ENCODE measurements at regions not wholly inside any gene's neighbourhood (a gene's known extent, or its start where the extent isn't known, plus 50 kb on each side); places are given as distances from the start of the nearest gene placed in this dataset.
"Not testable (repeated sequence)": the region's sequence is repeated elsewhere in the genome, so short reads cannot be mapped to it uniquely, and the experiment has no call there.

- H3K27ac Mint-ChIP-seq; ATAC-seq; H3K4me3 Mint-ChIP-seq; DNase-seq (ENCODE audit: low spot score in 2 of 2); H3K36me3 Mint-ChIP-seq; H3K4me1 Mint-ChIP-seq: not testable (repeated sequence)
- H3K9me3 Mint-ChIP-seq, result peaks cover 21% of the 10 kb centered on the region
These were observed 909.9 kb upstream of the KLHL29 start for GRCh38 chr2:22475103-22475502.

GRCh38 chr2:22478329-22478728 lies 906.6 kb upstream of the KLHL29 start:
- Mint-ChIP-seq H3K9me3 (peaks cover 30% of the 10 kb centered on the region), H3K4me1 (no peaks in the 10 kb centered on the region), H3K27ac (no peak overlapping the region), H3K4me3 (no peak overlapping the region), H3K36me3 (no peaks in the 10 kb centered on the region)
- ATAC-seq (no peak), DNase-seq (ENCODE audit: low spot score in 2 of 2) (no peak)

- H3K9me3 Mint-ChIP-seq, result peaks cover 19% of the 10 kb centered on the region
- H3K4me3 Mint-ChIP-seq, result no peak overlapping the region
- no peaks in the 10 kb centered on the region for H3K36me3 Mint-ChIP-seq
- ATAC-seq (no peak), DNase-seq (ENCODE audit: low spot score in 2 of 2) (no peak)
- no peak overlapping the region for H3K27ac Mint-ChIP-seq
- H3K4me1 Mint-ChIP-seq, result no peaks in the 10 kb centered on the region
These were observed 903.3 kb upstream of the KLHL29 start for GRCh38 chr2:22481486-22482259.

DNA sequence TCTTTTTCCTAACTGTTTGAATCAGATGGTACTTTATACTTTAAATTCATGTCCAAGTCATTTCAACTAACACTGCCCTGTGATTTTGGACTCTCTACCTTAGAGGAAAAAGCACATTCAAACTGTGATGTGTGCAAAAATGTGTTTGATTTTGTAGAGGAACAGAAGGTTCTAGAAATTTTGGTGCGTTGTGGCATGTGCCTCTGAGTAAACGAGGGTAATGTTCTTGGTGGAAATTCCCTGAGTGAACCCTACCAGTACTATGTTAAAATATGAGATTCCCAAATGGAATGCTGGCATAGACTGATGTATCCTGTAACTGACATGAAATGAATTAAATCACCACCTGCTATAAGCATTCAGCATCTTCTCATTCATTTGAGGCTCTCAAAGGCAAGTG lies 901.9 kb upstream of the KLHL29 start:
- H3K9me3 Mint-ChIP-seq, result peaks cover 19% of the 10 kb centered on the region
- H3K27ac Mint-ChIP-seq, result no peak overlapping the region
- no peak for DNase-seq (ENCODE audit: low spot score in 2 of 2)
- H3K4me1 Mint-ChIP-seq, result no peaks in the 10 kb centered on the region
- H3K4me3 Mint-ChIP-seq, result no peak overlapping the region
- no peaks in the 10 kb centered on the region for H3K36me3 Mint-ChIP-seq
- ATAC-seq, result no peak

DNA sequence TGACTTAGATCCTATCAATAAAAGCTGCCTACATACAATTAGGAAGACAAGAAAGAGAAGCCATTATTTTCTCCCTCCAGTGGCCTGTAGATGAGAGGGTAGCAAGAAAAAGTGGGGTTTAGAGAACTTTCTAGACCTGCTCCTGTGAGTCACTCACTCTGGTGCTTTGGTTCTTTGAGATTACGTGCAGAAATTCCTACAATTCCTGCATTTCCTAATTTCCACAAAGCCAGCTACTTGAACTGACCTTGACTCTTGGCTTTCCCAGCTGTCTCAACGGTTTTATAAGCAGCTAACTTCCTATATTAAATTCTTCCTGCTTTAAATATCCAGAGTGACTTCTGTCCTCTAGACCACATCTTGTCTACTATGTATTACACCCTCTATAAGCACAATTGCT lies 899.5 kb upstream of the KLHL29 start:
- DNase-seq (ENCODE audit: low spot score in 2 of 2), result no peak
- Mint-ChIP-seq H3K27ac (no peak overlapping the region), H3K4me1 (no peaks in the 10 kb centered on the region), H3K36me3 (no peaks in the 10 kb centered on the region), H3K4me3 (no peak overlapping the region), H3K9me3 (peaks cover 24% of the 10 kb centered on the region)
- no peak for ATAC-seq

DNA sequence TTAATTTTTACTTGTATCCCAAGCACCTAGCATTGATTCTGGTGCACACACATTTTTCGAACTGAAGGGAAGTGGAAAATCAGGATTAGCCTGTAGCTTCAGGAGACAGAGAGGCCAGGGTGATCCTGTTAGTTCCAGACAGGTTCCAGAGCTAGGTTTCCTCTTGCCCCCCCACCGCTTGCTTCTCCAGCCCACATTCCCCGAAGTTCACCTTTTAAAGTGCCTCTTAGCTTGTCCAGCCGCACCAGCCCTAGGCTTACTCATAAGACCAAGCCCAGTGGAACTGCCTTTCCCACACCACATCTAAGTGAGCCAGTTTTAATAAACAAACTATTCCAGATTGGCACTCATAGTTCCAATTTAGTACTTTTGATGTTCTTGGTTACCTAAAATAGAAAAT lies 898.6 kb upstream of the KLHL29 start:
- DNase-seq (ENCODE audit: low spot score in 2 of 2) (no peak), ATAC-seq (no peak)
- Mint-ChIP-seq H3K4me3 (no peak overlapping the region), H3K9me3 (peaks cover 20% of the 10 kb centered on the region), H3K36me3 (no peaks in the 10 kb centered on the region), H3K27ac (no peak overlapping the region), H3K4me1 (no peaks in the 10 kb centered on the region)

DNA sequence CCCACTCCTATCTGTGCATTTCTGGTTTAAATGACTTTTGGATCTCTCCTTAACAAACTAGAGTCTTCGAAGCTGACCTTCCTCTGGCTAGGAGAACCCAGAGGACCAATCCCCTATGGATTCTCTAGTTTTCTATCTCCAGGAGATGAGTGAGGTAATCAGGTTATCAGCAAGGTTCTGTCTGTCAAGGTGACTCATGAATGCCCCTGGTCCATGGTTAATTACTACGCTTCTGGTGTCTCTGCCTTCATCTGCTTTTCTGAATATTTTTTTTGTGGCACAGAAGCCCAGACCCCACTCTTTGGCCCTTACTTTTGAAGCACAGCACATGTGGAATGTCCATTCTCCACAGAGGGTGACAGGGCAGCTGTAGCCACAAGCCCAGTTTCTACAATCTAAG lies 897.9 kb upstream of the KLHL29 start:
- no peak overlapping the region for H3K4me3 Mint-ChIP-seq
- H3K4me1 Mint-ChIP-seq, result no peaks in the 10 kb centered on the region
- no peaks in the 10 kb centered on the region for H3K36me3 Mint-ChIP-seq
- no peak for DNase-seq (ENCODE audit: low spot score in 2 of 2)
- peaks cover 20% of the 10 kb centered on the region for H3K9me3 Mint-ChIP-seq
- ATAC-seq, result no peak
- no peak overlapping the region for H3K27ac Mint-ChIP-seq

DNA sequence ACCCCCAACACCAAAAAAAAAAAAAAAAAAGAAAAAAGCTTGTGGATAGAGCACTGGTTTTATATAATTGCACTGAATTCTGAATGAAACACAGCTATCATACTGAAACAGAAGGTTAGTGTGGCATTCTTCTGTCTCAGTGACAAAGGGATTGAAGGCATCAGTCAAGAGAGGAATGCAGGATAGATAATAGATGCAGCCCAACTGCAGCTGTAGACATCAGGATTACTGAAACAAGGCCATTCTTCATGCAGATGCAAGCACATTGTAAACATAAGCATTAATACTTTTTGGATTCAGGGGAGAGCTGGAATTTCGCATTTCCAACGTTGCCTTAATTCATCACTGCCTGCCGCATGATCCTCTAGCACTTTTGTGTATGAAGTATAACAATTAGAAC lies 897.4 kb upstream of the KLHL29 start:
- no peak overlapping the region for H3K27ac Mint-ChIP-seq
- H3K4me1 Mint-ChIP-seq, result no peaks in the 10 kb centered on the region
- no peak overlapping the region for H3K4me3 Mint-ChIP-seq
- ATAC-seq (no peak), DNase-seq (ENCODE audit: low spot score in 2 of 2) (no peak)
- H3K9me3 Mint-ChIP-seq, result peaks cover 18% of the 10 kb centered on the region
- H3K36me3 Mint-ChIP-seq, result no peaks in the 10 kb centered on the region

- no peak for DNase-seq (ENCODE audit: low spot score in 2 of 2)
These were observed 893.5 kb upstream of the KLHL29 start for GRCh38 chr2:22491442-22491841.

GRCh38 chr2:22494156-22494555 lies 890.8 kb upstream of the KLHL29 start:
- no peaks in the 10 kb centered on the region for H3K4me1 Mint-ChIP-seq
- H3K36me3 Mint-ChIP-seq, result no peaks in the 10 kb centered on the region
- H3K4me3 Mint-ChIP-seq, result no peak overlapping the region
- H3K9me3 Mint-ChIP-seq, result peaks cover 23% of the 10 kb centered on the region
- no peak for ATAC-seq
- H3K27ac Mint-ChIP-seq, result no peak overlapping the region
- no peak for DNase-seq (ENCODE audit: low spot score in 2 of 2)

More at GRCh38 chr2:22491442-22491841, 893.5 kb upstream of the KLHL29 start:
- no peak overlapping the region for H3K27ac Mint-ChIP-seq
- H3K4me1 Mint-ChIP-seq, result no peaks in the 10 kb centered on the region
- peaks cover 30% of the 10 kb centered on the region for H3K9me3 Mint-ChIP-seq
- H3K36me3 Mint-ChIP-seq, result no peaks in the 10 kb centered on the region
- no peak overlapping the region for H3K4me3 Mint-ChIP-seq
- ATAC-seq, result no peak

DNA sequence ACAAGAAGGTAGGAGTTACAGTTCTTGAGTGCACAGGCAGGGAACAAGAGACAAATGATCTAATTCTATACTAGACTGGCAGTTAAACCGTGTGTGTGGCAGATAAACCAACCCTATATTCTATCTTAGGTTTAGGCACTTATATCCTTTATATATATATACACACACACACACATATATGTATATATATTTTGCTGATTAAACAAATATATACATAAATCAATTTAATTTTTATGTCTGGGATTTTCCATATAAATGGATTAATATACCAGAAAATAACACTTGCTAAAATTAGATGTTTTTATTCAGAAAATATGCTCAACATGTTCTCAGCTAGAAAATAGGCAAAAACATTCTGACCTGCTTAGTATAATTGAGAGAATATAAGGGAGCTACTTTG lies 887.9 kb upstream of the KLHL29 start:
- Mint-ChIP-seq H3K27ac (no peak overlapping the region), H3K36me3 (no peaks in the 10 kb centered on the region), H3K4me1 (no peaks in the 10 kb centered on the region), H3K4me3 (no peak overlapping the region), H3K9me3 (peaks cover 25% of the 10 kb centered on the region)
- no peak for ATAC-seq
- DNase-seq (ENCODE audit: low spot score in 2 of 2), result no peak

DNA sequence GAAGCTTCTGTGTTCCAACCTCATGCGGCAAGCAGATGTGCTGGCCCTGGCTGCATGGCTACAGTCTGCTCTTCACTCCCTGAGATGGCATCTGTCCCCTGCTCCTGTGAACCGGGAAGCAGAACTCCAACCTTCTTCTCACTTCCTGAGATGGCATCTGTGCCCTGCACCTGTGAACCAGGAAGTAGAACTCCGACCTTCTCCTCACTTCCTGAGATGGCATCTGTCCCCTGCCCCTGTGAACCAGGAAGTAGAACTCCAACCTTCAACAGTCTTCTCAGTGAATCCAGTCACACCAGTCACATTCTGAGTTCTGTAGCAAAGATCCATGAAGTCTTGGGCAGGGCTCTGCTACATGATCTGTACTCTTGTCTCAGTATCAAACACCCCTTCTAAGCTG lies 887.2 kb upstream of the KLHL29 start:
- peaks cover 22% of the 10 kb centered on the region for H3K9me3 Mint-ChIP-seq
- no peaks in the 10 kb centered on the region for H3K36me3 Mint-ChIP-seq
- DNase-seq (ENCODE audit: low spot score in 2 of 2), result no peak
- no peaks in the 10 kb centered on the region for H3K4me1 Mint-ChIP-seq
- no peak for ATAC-seq
- no peak overlapping the region for H3K4me3 Mint-ChIP-seq
- H3K27ac Mint-ChIP-seq, result no peak overlapping the region

DNA sequence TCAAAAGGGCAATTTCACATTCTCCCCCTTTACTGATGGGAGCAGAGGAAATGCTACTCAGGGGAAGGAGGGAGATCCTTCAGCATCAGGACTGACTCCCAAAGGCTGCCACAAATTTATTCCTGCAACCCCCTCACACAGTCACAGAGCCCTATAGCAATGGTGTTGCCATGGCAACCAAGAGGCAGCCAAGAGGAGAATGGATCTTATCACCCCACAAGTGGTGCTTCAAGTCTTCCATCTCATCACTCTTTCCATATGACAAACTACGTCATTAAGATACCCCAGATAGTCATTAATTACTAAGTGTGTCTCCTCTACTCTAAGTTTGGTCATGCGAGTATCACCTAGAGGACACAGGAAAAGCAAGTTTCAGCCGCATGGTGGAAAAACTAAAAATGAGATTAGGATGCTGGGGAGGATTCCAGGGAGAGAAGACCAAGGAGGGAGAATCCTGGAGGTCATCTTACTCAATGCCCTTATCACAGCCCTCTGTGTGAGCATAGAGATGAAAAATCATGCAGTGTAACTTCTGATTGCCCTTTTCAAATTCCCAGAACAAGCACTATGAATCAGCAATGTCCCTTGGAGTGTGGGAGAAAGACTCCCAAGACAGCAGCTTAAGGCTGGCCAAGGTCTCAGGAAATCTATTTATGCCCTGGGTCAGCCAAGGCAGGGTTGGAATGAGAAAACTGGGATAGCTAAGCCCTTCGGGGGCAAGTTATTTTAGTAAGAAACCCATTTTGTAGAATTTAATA lies 885.7 kb upstream of the KLHL29 start:
- Mint-ChIP-seq H3K4me3 (no peak overlapping the region), H3K4me1 (no peaks in the 10 kb centered on the region), H3K9me3 (peaks cover 15% of the 10 kb centered on the region), H3K36me3 (no peaks in the 10 kb centered on the region), H3K27ac (no peak overlapping the region)
- no peak for ATAC-seq
- DNase-seq (ENCODE audit: low spot score in 2 of 2), result no peak

DNA sequence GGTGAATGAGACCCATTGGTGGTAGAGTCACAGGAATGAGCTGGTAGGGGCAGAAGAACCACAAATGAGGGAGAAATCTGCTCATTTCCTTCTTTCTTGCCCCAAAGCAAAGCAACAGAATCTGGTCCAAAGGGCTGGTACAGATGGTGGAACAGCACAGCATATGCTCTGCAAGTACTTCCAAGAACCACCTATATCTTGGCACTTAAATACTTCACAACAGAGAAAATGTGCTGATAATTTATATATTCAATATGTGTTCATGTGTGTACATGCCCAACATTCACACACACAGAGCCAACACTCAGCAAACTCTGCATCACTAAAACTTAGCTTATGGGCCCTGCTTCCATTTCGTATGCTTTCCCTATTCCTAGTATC lies 884.4 kb upstream of the KLHL29 start:
- Mint-ChIP-seq H3K27ac (no peak overlapping the region), H3K4me3 (no peak overlapping the region), H3K4me1 (no peaks in the 10 kb centered on the region), H3K36me3 (no peaks in the 10 kb centered on the region), H3K9me3 (peaks cover 16% of the 10 kb centered on the region)
- ATAC-seq (no peak), DNase-seq (ENCODE audit: low spot score in 2 of 2) (no peak)

GRCh38 chr2:22501851-22502250 lies 883.1 kb upstream of the KLHL29 start:
- H3K4me1 Mint-ChIP-seq, result no peaks in the 10 kb centered on the region
- no peaks in the 10 kb centered on the region for H3K36me3 Mint-ChIP-seq
- H3K9me3 Mint-ChIP-seq, result peaks cover 16% of the 10 kb centered on the region
- H3K27ac Mint-ChIP-seq, result no peak overlapping the region
- ATAC-seq (no peak), DNase-seq (ENCODE audit: low spot score in 2 of 2) (no peak)
- no peak overlapping the region for H3K4me3 Mint-ChIP-seq

DNA sequence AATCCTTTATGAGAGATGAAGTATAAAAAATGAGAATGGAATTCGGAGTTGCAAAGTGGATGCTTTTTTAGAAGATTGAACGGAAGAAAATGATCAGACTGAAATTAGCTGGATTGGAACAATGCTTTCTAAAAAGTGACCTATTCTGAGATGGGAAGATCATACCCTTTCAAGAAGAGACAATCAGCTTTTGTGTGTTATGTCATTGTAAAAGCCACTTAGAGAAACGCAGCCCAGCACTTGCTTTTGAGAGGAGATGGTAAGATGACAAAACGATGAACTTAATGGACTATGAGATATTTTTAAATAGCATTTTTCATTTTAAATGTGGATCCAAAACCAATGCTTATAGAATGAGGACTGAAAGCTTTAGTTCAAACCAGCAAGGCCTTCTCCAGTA lies 871.4 kb upstream of the KLHL29 start:
- H3K4me3 Mint-ChIP-seq, result no peak overlapping the region
- no peak overlapping the region for H3K27ac Mint-ChIP-seq
- DNase-seq (ENCODE audit: low spot score in 2 of 2) (no peak), ATAC-seq (no peak)
- H3K36me3 Mint-ChIP-seq, result no peaks in the 10 kb centered on the region
- H3K9me3 Mint-ChIP-seq, result peaks cover 13% of the 10 kb centered on the region
- no peaks in the 10 kb centered on the region for H3K4me1 Mint-ChIP-seq
